Stomach (tissue), 8 donors: ENCODE measurements at regions not wholly inside any gene's neighbourhood (a gene's known extent, or its start where the extent isn't known, plus 50 kb on each side); places are given as distances from the start of the nearest gene placed in this dataset.

Experiments
- DNase-seq, 2 donors: peaks; one replicate each; pipeline versions ENCODE4 v3.0.0 to v3.0.0-alpha.2; 2013 to 2019
- H3K27ac ChIP-seq, 5 donors: fragments of 200-600 bp in 4 of 5; sonication (generic) in 4 of 5; one replicate each; pipeline ENCODE4 v1.5.1; 2013 to 2019; ENCODE audit warnings: mild to moderate bottlenecking in 1 of 5, moderate library complexity in 1 of 5
- H3K27me3 ChIP-seq, 3 donors: fragments of 200-600 bp; sonication (generic); one replicate each; pipeline ENCODE4 v1.5.1; 2017 to 2019; ENCODE audit warnings: mixed run types in 1 of 3
- H3K36me3 ChIP-seq, 4 donors: fragments of 200-600 bp; sonication (generic); 1 replicate in 3 of 4; 2 replicates in 1 of 4; pipeline ENCODE4 v1.5.1; 2016 to 2019
- H3K4me1 ChIP-seq, 4 donors: fragments of 200-600 bp; sonication (generic); one replicate each; pipeline ENCODE4 v1.5.1; 2016 to 2019
- H3K4me3 ChIP-seq, 4 donors: fragments of 200-600 bp; sonication (generic) in 3 of 4; one replicate each; pipeline ENCODE4 v1.5.1; 2016 to 2019; ENCODE audit warnings: mild to moderate bottlenecking in 1 of 4
- H3K9me3 ChIP-seq, 4 donors: fragments of 200-600 bp; sonication (generic); one replicate each; pipeline ENCODE4 v1.5.1; 2016 to 2019
- CTCF ChIP-seq, 7 experiments: fragments of 450-650 bp in 4 of 7; fragments of 200-600 bp in 3 of 7; sonication (generic) in 3 of 7; IDR thresholded peaks; one replicate each; pipeline ENCODE4 v1.5.1; 2016 to 2019; ENCODE audit warnings: antibody characterized with exemption in 7 of 7, control low read depth in 2 of 7, mild to moderate bottlenecking in 1 of 7
- EP300 ChIP-seq: sonication (generic); formaldehyde crosslinking; IDR thresholded peaks from one replicate; pipeline ENCODE4 v1.6.1; 2017; ENCODE audit warnings: antibody characterized with exemption
- POLR2A ChIP-seq, 4 donors: fragments of 450-650 bp; IDR thresholded peaks; one replicate each; pipeline ENCODE4 v1.6.1; 2016; ENCODE audit warnings: antibody characterized with exemption in 4 of 4, control low read depth in 2 of 4, mild to moderate bottlenecking in 1 of 4, moderate library complexity in 1 of 4
- POLR2AphosphoS5 ChIP-seq, 3 donors: sonication (generic); formaldehyde crosslinking; IDR thresholded peaks; one replicate each; pipeline ENCODE4 v1.6.1; 2016; ENCODE audit warnings: antibody characterized with exemption in 3 of 3
- WGBS, 5 donors: extraction: QIAGEN DNeasy Blood & Tissue Kit in 3 of 5; methylation state at CpG; one replicate each; pipeline versions ENCODE4 v1.1.5 to v1.1.7; 2013 to 2018; 5-methylcytosine and 5-hydroxymethylcytosine counted together
- intact Hi-C: fragments of 100-400 bp; cut with DNase I; formaldehyde crosslinking; loops from one replicate; pipeline ENCODE4 v1.15.1; 2023; ENCODE audit warnings: low total_unique reads
- donor health status: healthy with polysubstance abuse.
- donor health status: Bipolar disorder and iron deficiency.
- donor health status: healthy.

- no peaks in the 10 kb centered on the region for H3K27me3 ChIP-seq
- DNase-seq = no peak
- H3K36me3 ChIP-seq = no peaks in the 10 kb centered on the region
- TF ChIP-seq EP300 (no peak), CTCF (IDR thresholded peaks at IDR 0.05) (no peak), POLR2A (IDR thresholded peaks at IDR 0.05) (no peak), POLR2AphosphoS5 (IDR thresholded peaks at IDR 0.05) (no peak)
- WGBS, 5 donors = 94 to 96% (median 95%) methylated on average over 35 of the region's 35 CpGs
- no peak overlapping the region for H3K27ac ChIP-seq
- intact Hi-C loops = no loop called here
- no peak overlapping the region for H3K4me3 ChIP-seq
- H3K4me1 ChIP-seq = no peaks in the 10 kb centered on the region
- H3K9me3 ChIP-seq = no peaks in the 10 kb centered on the region
Measured at GRCh38 chr10:64170791-64171190, 649.6 kb downstream of the REEP3 start.

GRCh38 chr10:64173826-64174225 lies 652.6 kb downstream of the REEP3 start:
- Histone ChIP-seq H3K4me3 (no peak overlapping the region), H3K4me1 (no peaks in the 10 kb centered on the region), H3K36me3 (no peaks in the 10 kb centered on the region), H3K9me3 (no peaks in the 10 kb centered on the region), H3K27ac (no peak overlapping the region), H3K27me3 (no peaks in the 10 kb centered on the region)
- DNase-seq = no peak
- intact Hi-C loops = no loop called here
- TF ChIP-seq POLR2A (IDR thresholded peaks at IDR 0.05) (no peak), POLR2AphosphoS5 (IDR thresholded peaks at IDR 0.05) (no peak), EP300 (no peak), CTCF (IDR thresholded peaks at IDR 0.05) (no peak)

GRCh38 chr10:64174666-64175255 lies 653.6 kb downstream of the REEP3 start:
- Histone ChIP-seq H3K36me3 (no peaks in the 10 kb centered on the region), H3K27ac (no peak overlapping the region)
- 70 to 79% (median 73%) methylated on average over 9 of the region's 9 CpGs for WGBS, 5 donors

GRCh38 chr10:64175271-64175962 lies 654.2 kb downstream of the REEP3 start:
- no peak overlapping the region for H3K4me3 ChIP-seq
- intact Hi-C loops = no loop called here
- no peaks in the 10 kb centered on the region for H3K36me3 ChIP-seq
- 70 to 78% (median 76%) methylated on average over 4 of the region's 4 CpGs for WGBS, 5 donors
- DNase-seq = no peak
- no peaks in the 10 kb centered on the region for H3K27me3 ChIP-seq
- no peak overlapping the region for H3K27ac ChIP-seq
- no peaks in the 10 kb centered on the region for H3K4me1 ChIP-seq
- TF ChIP-seq CTCF (IDR thresholded peaks at IDR 0.05) = no peak
- TF ChIP-seq EP300 = no peak
- H3K9me3 ChIP-seq = no peaks in the 10 kb centered on the region

More at GRCh38 chr10:64174666-64175255, 653.6 kb downstream of the REEP3 start:
- no peak overlapping the region for H3K4me3 ChIP-seq
- intact Hi-C loops = no loop called here
- TF ChIP-seq POLR2A (IDR thresholded peaks at IDR 0.05) = no peak
- TF ChIP-seq EP300 = no peak
- no peak for TF ChIP-seq POLR2AphosphoS5 (IDR thresholded peaks at IDR 0.05)
- no peak for TF ChIP-seq CTCF (IDR thresholded peaks at IDR 0.05)
- H3K4me1 ChIP-seq = no peaks in the 10 kb centered on the region
- no peaks in the 10 kb centered on the region for H3K9me3 ChIP-seq
- DNase-seq = no peak
- H3K27me3 ChIP-seq = no peaks in the 10 kb centered on the region
